Thyroid gland (tissue), 4 donors: ENCODE measurements at regions not wholly inside any gene's neighbourhood (a gene's known extent, or its start where the extent isn't known, plus 50 kb on each side); places are given as distances from the start of the nearest gene placed in this dataset.

Source experiments
- DNase-seq, 2 donors: peaks; one replicate each; pipeline ENCODE4 v3.0.0-alpha.2; 2019
- H3K27ac ChIP-seq, 3 donors: fragments of 200-600 bp; sonication (generic); 1 replicate in 2 of 3; 2 replicates in 1 of 3; pipeline ENCODE4 v1.5.1; 2016 to 2019; ENCODE audit warnings: mild to moderate bottlenecking in 1 of 3, moderate library complexity in 1 of 3
- H3K27me3 ChIP-seq: fragments of 200-600 bp; sonication (generic); one replicate; pipeline ENCODE4 v1.5.1; 2019
- H3K36me3 ChIP-seq, 2 donors: fragments of 200-600 bp; sonication (generic); one replicate each; pipeline ENCODE4 v1.5.1; 2016 to 2019
- H3K4me1 ChIP-seq, 2 donors: fragments of 200-600 bp; sonication (generic); one replicate each; pipeline ENCODE4 v1.5.1; 2017 to 2019
- H3K4me3 ChIP-seq, 3 donors: fragments of 200-600 bp; sonication (generic); replicated peaks in 1 of 3; 1 replicate in 2 of 3; 2 replicates in 1 of 3; pipeline ENCODE4 v1.5.1; 2016; ENCODE audit warnings: mild to moderate bottlenecking in 1 of 3
- H3K9me3 ChIP-seq: fragments of 200-600 bp; sonication (generic); one replicate; pipeline ENCODE4 v1.5.1; 2017
- POLR2A ChIP-seq, 2 donors: fragments of 450-650 bp; IDR thresholded peaks; one replicate each; pipeline ENCODE4 v1.6.1; 2017; ENCODE audit warnings: antibody characterized with exemption in 2 of 2, mild to moderate bottlenecking in 2 of 2, moderate library complexity in 1 of 2
- WGBS, 2 donors: methylation state at CpG; one replicate each; pipeline ENCODE4 v1.1.5; 2017; 5-methylcytosine and 5-hydroxymethylcytosine counted together
- intact Hi-C: fragments of 100-400 bp; cut with DNase I; formaldehyde crosslinking; loops from one replicate; pipeline ENCODE4 v1.15.1; 2023
- TF ChIP-seq, protein P1 (sequence below), 6 experiments: fragments of 200-600 bp in 3 of 6; fragments of 450-650 bp in 3 of 6; sonication (generic) in 3 of 6; IDR thresholded peaks; one replicate each; pipeline ENCODE4 v1.5.1; 2016 to 2019; ENCODE audit warnings: antibody characterized with exemption in 6 of 6, mild to moderate bottlenecking in 2 of 6, inconsistent platforms in 1 of 6, moderate library complexity in 1 of 6

DNA sequence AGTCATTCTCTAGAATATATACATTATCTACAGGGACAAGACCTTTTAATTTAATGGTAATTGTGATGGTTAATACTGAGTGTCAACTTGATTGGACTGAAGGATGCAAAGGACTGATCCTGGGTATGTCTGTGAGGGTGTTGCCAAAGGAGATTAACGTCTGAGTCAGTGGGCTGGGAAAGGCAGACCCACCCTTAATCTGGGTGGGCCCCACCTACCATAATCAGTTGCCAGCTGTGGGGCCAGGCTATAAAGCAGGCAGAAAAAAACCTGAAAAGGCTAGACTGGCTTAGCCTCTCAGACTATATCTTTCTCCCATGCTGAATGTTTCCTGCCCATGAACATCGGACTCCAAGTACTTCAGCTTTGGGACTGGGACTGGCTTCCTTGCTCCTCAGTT, 112.2 kb upstream of the SMC2 start:
- Histone ChIP-seq H3K9me3 (no peaks in the 10 kb centered on the region), H3K4me1 (no peaks in the 10 kb centered on the region), H3K4me3 (no peak overlapping the region), H3K27ac (no peak overlapping the region), H3K36me3 (no peaks in the 10 kb centered on the region), H3K27me3 (no peaks in the 10 kb centered on the region)
- TF ChIP-seq, protein P1, sequence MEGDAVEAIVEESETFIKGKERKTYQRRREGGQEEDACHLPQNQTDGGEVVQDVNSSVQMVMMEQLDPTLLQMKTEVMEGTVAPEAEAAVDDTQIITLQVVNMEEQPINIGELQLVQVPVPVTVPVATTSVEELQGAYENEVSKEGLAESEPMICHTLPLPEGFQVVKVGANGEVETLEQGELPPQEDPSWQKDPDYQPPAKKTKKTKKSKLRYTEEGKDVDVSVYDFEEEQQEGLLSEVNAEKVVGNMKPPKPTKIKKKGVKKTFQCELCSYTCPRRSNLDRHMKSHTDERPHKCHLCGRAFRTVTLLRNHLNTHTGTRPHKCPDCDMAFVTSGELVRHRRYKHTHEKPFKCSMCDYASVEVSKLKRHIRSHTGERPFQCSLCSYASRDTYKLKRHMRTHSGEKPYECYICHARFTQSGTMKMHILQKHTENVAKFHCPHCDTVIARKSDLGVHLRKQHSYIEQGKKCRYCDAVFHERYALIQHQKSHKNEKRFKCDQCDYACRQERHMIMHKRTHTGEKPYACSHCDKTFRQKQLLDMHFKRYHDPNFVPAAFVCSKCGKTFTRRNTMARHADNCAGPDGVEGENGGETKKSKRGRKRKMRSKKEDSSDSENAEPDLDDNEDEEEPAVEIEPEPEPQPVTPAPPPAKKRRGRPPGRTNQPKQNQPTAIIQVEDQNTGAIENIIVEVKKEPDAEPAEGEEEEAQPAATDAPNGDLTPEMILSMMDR (IDR thresholded peaks at IDR 0.05): no peak
- no peak for TF ChIP-seq POLR2A (IDR thresholded peaks at IDR 0.05)
- WGBS, 2 donors: 89 to 97% methylated on average over 2 of the region's 2 CpGs
- DNase-seq: no peak
- intact Hi-C loops: no loop called here

DNA sequence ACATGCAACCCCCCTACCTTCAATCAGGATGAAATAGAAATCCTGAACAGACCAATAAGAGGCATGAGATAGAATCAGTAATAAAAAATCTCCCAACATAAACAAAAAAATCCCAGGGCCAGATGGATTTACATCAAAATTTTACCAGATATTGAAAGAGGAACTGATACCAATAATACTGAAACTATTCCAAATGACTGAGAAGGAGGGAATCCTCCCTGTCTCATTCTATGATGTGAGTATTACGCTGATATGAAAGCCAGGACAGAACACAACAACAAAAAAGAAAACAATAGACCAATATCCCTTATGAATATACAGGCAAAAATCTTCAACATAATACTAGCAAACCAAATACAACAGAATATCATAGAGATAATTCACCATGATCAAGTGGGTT, 109.0 kb upstream of the SMC2 start:
- Histone ChIP-seq H3K27me3 (no peaks in the 10 kb centered on the region), H3K27ac (no peak overlapping the region), H3K36me3 (no peaks in the 10 kb centered on the region), H3K4me3 (no peak overlapping the region), H3K9me3 (no peaks in the 10 kb centered on the region), H3K4me1 (no peaks in the 10 kb centered on the region)
- intact Hi-C loops: no loop called here
- WGBS, 2 donors: 79 to 89% methylated on average over 1 of the region's 1 CpG
- TF ChIP-seq POLR2A (IDR thresholded peaks at IDR 0.05): no peak
- TF ChIP-seq, protein P1 (IDR thresholded peaks at IDR 0.05): no peak
- DNase-seq: no peak

DNA sequence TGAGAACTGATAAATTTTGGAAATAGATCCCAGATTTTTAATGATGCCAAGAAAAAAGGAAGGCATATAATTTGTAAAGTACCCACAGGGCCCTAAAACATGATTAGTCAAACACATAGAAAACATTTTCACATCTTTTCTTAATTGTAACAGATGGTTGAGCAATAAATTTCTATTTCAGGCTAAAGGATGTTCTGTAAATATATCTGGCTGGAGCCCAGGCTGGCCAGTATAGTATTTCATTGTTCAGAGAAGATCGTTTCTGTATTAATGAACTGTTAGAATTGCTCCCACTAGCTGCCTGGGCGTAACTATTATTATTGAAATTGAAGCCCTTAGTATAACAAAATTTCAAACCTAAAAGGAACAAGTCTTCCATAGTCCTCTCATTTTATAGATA, 105.3 kb upstream of the SMC2 start:
- Histone ChIP-seq H3K36me3 (no peaks in the 10 kb centered on the region), H3K9me3 (no peaks in the 10 kb centered on the region), H3K4me1 (no peaks in the 10 kb centered on the region), H3K27ac (no peak overlapping the region), H3K4me3 (no peak overlapping the region), H3K27me3 (no peaks in the 10 kb centered on the region)
- TF ChIP-seq, protein P1 (IDR thresholded peaks at IDR 0.05): no peak
- no peak for TF ChIP-seq POLR2A (IDR thresholded peaks at IDR 0.05)
- WGBS, 2 donors: 76 to 78% methylated on average over 2 of the region's 2 CpGs
- intact Hi-C loops: no loop called here
- DNase-seq: no peak

DNA sequence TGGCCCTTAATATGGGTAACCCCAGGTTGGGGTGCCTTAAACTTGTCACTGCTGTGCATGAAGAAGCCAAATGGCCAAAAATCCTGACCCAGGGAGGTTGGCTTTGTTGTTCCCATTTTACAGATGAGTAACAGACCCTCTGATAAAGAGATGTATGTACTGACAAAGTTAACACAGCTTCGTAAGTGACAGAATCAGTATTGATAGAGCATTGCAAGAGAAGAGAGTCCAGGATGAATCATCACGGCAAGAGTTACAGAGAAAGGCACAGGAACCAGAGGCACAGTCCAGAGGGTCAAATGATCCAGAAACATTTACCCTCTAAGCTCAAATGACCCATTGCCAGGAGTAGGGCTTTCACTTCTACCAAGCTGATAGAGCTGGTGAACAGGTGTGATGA, 103.8 kb upstream of the SMC2 start:
- Histone ChIP-seq H3K9me3 (no peaks in the 10 kb centered on the region), H3K4me1 (no peaks in the 10 kb centered on the region), H3K27me3 (no peaks in the 10 kb centered on the region), H3K27ac (no peak overlapping the region), H3K36me3 (no peaks in the 10 kb centered on the region), H3K4me3 (no peak overlapping the region)
- 81 to 90% methylated on average over 2 of the region's 2 CpGs for WGBS, 2 donors
- DNase-seq: no peak
- intact Hi-C loops: no loop called here
- TF ChIP-seq, protein P1 (IDR thresholded peaks at IDR 0.05): no peak
- TF ChIP-seq POLR2A (IDR thresholded peaks at IDR 0.05): no peak

DNA sequence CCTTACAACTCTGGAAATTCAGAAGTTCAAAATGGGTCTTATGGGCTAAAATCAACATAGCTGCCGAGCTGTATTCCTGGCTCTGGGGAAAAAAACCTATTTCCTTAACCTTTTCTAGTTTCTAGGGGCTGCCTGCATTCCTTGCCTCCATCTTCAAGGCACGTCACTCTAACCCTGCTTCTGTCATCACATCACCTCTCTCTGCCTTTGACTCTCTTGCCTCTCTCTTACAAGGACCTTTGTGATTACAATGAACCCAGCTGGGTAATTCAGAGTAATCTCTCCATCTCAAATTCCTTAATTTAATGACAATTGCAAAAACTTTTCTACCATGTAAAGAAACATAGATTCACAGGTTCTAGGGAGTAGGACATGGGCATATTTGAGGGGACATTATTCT, 103.1 kb upstream of the SMC2 start:
- Histone ChIP-seq H3K4me3 (no peak overlapping the region), H3K36me3 (no peaks in the 10 kb centered on the region), H3K27me3 (no peaks in the 10 kb centered on the region), H3K9me3 (no peaks in the 10 kb centered on the region), H3K27ac (no peak overlapping the region), H3K4me1 (no peaks in the 10 kb centered on the region)
- DNase-seq: no peak
- TF ChIP-seq, protein P1 (IDR thresholded peaks at IDR 0.05): no peak
- no peak for TF ChIP-seq POLR2A (IDR thresholded peaks at IDR 0.05)
- intact Hi-C loops: no loop called here
- 45% methylated on average over 2 of the region's 2 CpGs for WGBS, 2 donors
